GM10266 (cell line): ENCODE measurements at regions not wholly inside any gene's neighbourhood (a gene's known extent, or its start where the extent isn't known, plus 50 kb on each side); places are given as distances from the start of the nearest gene placed in this dataset.
A peak's percentile ranks its signal among the peaks of the same experiment; 100 is the strongest.

Source experiments
- DNase-seq: peaks from one replicate; pipeline ENCODE4 v3.0.0; 2012; ENCODE audit errors: extremely low spot score
- TF ChIP-seq, protein P1 (sequence below): IDR thresholded peaks from 2 replicates; pipeline ENCODE4 v1.5.1; 2012; ENCODE audit warnings: mild to moderate bottlenecking, low read depth; ENCODE audit not compliant: control insufficient read depth, insufficient read depth; ENCODE audit errors: missing control alignments

- no peak for DNase-seq
Observed at GRCh38 chr3:88418219-88418618, 268.5 kb downstream of the C3orf38 start.

GRCh38 chr3:88433568-88433967 lies 283.8 kb downstream of the C3orf38 start:
- TF ChIP-seq, protein P1, sequence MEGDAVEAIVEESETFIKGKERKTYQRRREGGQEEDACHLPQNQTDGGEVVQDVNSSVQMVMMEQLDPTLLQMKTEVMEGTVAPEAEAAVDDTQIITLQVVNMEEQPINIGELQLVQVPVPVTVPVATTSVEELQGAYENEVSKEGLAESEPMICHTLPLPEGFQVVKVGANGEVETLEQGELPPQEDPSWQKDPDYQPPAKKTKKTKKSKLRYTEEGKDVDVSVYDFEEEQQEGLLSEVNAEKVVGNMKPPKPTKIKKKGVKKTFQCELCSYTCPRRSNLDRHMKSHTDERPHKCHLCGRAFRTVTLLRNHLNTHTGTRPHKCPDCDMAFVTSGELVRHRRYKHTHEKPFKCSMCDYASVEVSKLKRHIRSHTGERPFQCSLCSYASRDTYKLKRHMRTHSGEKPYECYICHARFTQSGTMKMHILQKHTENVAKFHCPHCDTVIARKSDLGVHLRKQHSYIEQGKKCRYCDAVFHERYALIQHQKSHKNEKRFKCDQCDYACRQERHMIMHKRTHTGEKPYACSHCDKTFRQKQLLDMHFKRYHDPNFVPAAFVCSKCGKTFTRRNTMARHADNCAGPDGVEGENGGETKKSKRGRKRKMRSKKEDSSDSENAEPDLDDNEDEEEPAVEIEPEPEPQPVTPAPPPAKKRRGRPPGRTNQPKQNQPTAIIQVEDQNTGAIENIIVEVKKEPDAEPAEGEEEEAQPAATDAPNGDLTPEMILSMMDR, result no peak
- DNase-seq, result peak; percentile 27

More at GRCh38 chr3:88418219-88418618, 268.5 kb downstream of the C3orf38 start:
- TF ChIP-seq, protein P1, result no peak

DNA sequence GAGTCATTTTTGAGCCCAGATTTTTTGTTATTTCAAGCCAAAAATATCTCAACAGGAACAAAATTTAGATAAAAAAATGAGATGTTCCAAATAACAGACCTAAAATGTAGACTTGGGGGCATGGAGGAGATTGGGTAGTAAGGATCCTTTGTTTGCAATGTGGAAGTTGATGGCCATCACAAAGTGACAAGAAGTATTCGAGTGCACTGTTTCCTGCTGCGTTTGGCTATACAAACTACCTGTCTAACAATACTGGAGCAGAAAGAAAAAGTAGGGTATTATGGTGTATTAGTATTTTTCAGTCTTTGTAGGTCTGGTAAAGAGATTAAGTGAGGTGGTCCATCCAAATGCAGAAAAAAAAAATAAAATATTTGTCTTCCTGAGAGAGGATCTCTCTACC lies 284.2 kb downstream of the C3orf38 start:
- no peak for DNase-seq
- TF ChIP-seq, protein P1, result no peak

- no peak for DNase-seq
- TF ChIP-seq, protein P1, result no peak
Observed at GRCh38 chr3:88440701-88441100, 290.9 kb downstream of the C3orf38 start.

GRCh38 chr3:88443066-88443465 lies 293.3 kb downstream of the C3orf38 start:
- DNase-seq, result no peak
- TF ChIP-seq, protein P1, result no peak

DNA sequence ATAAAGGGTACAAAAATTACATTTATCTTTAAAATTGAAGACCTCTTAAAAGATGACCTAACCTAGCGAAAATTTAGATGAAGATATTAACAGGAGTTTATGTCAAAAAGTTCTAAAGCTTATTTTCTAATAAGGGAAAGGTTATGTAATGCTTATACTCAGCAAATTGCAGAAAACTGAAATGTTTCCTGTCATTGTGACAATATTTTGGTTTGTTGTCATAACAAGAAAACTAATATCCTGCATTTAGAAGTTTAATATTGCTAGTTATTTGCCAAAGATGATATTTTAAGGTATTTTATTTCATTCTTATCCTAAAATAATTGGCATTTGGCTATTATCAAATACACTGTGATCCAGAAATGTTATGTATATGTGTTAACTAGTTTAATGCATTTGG lies 294.5 kb downstream of the C3orf38 start:
- no peak for DNase-seq
- TF ChIP-seq, protein P1, result no peak

DNA sequence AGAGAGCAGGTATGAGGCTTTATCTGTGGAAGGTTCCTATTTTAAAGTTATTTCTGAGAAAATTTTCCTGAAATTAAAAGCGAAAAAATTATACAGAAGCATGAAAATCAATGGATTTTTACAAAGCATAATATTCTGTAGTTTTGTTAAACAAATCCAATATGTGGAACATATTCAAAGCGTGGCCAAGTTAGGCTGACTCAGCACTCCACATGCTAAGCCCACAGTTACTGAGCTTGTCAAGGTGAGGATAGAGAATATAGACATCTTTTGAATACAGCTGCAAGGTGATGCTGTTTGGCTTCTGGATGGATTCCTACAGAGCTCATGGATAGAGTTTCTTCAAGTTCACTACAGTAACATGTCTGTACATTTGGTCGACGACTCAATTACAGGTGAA lies 302.5 kb downstream of the C3orf38 start:
- TF ChIP-seq, protein P1, result no peak
- no peak for DNase-seq
